Neuronal stem cell (in vitro differentiated cells): ENCODE measurements at regions not wholly inside any gene's neighbourhood (a gene's known extent, or its start where the extent isn't known, plus 50 kb on each side); places are given as distances from the start of the nearest gene placed in this dataset.

Experiments used
- DNase-seq: peaks from one replicate; pipeline ENCODE4 v3.0.0-alpha.2; 2013; ENCODE audit warnings: low spot score
- H2AFZ ChIP-seq: one replicate; pipeline ENCODE4 v1.6.1; 2013; ENCODE audit warnings: mild to moderate bottlenecking, low read length, inconsistent platforms
- H2AK5ac ChIP-seq: 2 replicates; pipeline ENCODE4 v1.6.1; 2013; ENCODE audit warnings: low read depth, mild to moderate bottlenecking, inconsistent platforms, low read length, moderate library complexity, mixed read lengths
- H2BK120ac ChIP-seq: 2 replicates; pipeline ENCODE4 v1.6.1; 2013; ENCODE audit warnings: low read depth, mild to moderate bottlenecking, inconsistent platforms, low read length, moderate library complexity, mixed read lengths
- H2BK12ac ChIP-seq: one replicate; pipeline ENCODE4 v1.6.1; 2013; ENCODE audit warnings: low read length, inconsistent platforms
- H2BK15ac ChIP-seq: 2 replicates; pipeline ENCODE4 v1.6.1; 2013; ENCODE audit warnings: mild to moderate bottlenecking, low read length, inconsistent platforms, mixed read lengths
- H2BK5ac ChIP-seq: one replicate; pipeline ENCODE4 v1.6.1; 2013; ENCODE audit warnings: inconsistent platforms, mild to moderate bottlenecking, low read length, moderate library complexity
- H3K14ac ChIP-seq: one replicate; pipeline ENCODE4 v1.6.1; 2013; ENCODE audit warnings: low read length, inconsistent platforms
- H3K18ac ChIP-seq: 2 replicates; pipeline ENCODE4 v1.6.1; 2013; ENCODE audit warnings: low read length, inconsistent platforms
- H3K23ac ChIP-seq: 2 replicates; pipeline ENCODE4 v1.6.1; 2013; ENCODE audit warnings: low read depth, mild to moderate bottlenecking, mixed read lengths, low read length, inconsistent platforms; ENCODE audit not compliant: poor library complexity
- H3K27ac ChIP-seq: replicated peaks from 3 replicates; pipeline ENCODE4 v1.5.1; 2013; ENCODE audit warnings: low read length, inconsistent platforms
- H3K27me3 ChIP-seq, 3 experiments: 2 replicates each; pipeline ENCODE4 v1.6.1; 2013; ENCODE audit warnings: low read length in 3 of 3, mild to moderate bottlenecking in 2 of 3, inconsistent platforms in 1 of 3, low read depth in 1 of 3, mixed read lengths in 1 of 3, moderate library complexity in 1 of 3; ENCODE audit not compliant: control insufficient read depth in 3 of 3, insufficient read depth in 3 of 3
- H3K36me3 ChIP-seq, 2 donors: replicated peaks in 1 of 2; 2 replicates each; pipeline ENCODE4 v1.6.1; 2013; ENCODE audit warnings: low read length in 2 of 2; ENCODE audit not compliant: control insufficient read depth in 2 of 2, insufficient read depth in 2 of 2
- H3K4ac ChIP-seq: 2 replicates; pipeline ENCODE4 v1.6.1; 2013; ENCODE audit warnings: inconsistent platforms, mild to moderate bottlenecking, low read length, moderate library complexity
- H3K4me1 ChIP-seq, 2 donors: 1 replicate in 1 of 2; 2 replicates in 1 of 2; pipeline ENCODE4 v1.6.1; 2013; ENCODE audit warnings: low read length in 2 of 2, low read depth in 1 of 2; ENCODE audit not compliant: control insufficient read depth in 2 of 2, insufficient read depth in 1 of 2
- H3K4me2 ChIP-seq: one replicate; pipeline ENCODE4 v1.6.1; 2013; ENCODE audit warnings: mild to moderate bottlenecking, low read length, inconsistent platforms; ENCODE audit not compliant: insufficient read depth, poor library complexity, severe bottlenecking
- H3K4me3 ChIP-seq, 2 donors: 2 replicates each; pipeline ENCODE4 v1.5.1; 2013; ENCODE audit warnings: low read length in 2 of 2, mild to moderate bottlenecking in 2 of 2, inconsistent platforms in 1 of 2, moderate library complexity in 1 of 2
- H3K79me1 ChIP-seq: one replicate; pipeline ENCODE4 v1.6.1; 2013; ENCODE audit warnings: low read depth, mild to moderate bottlenecking, inconsistent platforms, low read length, moderate library complexity
- H3K9ac ChIP-seq: one replicate; pipeline ENCODE4 v1.6.1; 2013; ENCODE audit warnings: mild to moderate bottlenecking, low read depth, low read length, inconsistent platforms; ENCODE audit not compliant: poor library complexity
- H3K9me3 ChIP-seq, 2 donors: replicated peaks in 1 of 2; 2 replicates each; pipeline versions ENCODE3 to v1.6.1; 2013; ENCODE audit warnings: low read length in 2 of 2, mild to moderate bottlenecking in 2 of 2, inconsistent platforms in 1 of 2, low read depth in 1 of 2, mixed read lengths in 1 of 2, moderate library complexity in 1 of 2; ENCODE audit not compliant: control insufficient read depth in 2 of 2, insufficient read depth in 1 of 2
- H4K8ac ChIP-seq: one replicate; pipeline ENCODE4 v1.6.1; 2013; ENCODE audit warnings: low read depth, mild to moderate bottlenecking, inconsistent platforms, low read length, moderate library complexity
- H4K91ac ChIP-seq: one replicate; pipeline ENCODE4 v1.6.1; 2013; ENCODE audit warnings: low read length, low read depth, mild to moderate bottlenecking, inconsistent platforms; ENCODE audit not compliant: poor library complexity
- WGBS, 2 donors: extraction: QIAGEN DNeasy Blood & Tissue Kit; methylation state at CpG; one replicate each; pipeline ENCODE4 v1.1.7; 2013; ENCODE audit warnings: missing lambda C conversion rate in 2 of 2, mixed read lengths in 1 of 2; ENCODE audit not compliant: insufficient read length in 2 of 2, insufficient replicate concordance in 1 of 2; ENCODE audit errors: extremely low coverage in 2 of 2; 5-methylcytosine and 5-hydroxymethylcytosine counted together

- Histone ChIP-seq H3K18ac (no peak overlapping the region), H3K23ac (no peak overlapping the region), H4K8ac (no peak overlapping the region), H4K91ac (no peak overlapping the region), H3K79me1 (no peaks in the 10 kb centered on the region), H2BK120ac (no peak overlapping the region), H3K27ac (no peak overlapping the region), H3K4me3 (no peak overlapping the region), H2AK5ac (no peak overlapping the region), H3K36me3 (no peaks in the 10 kb centered on the region), H3K14ac (no peak overlapping the region), H2AFZ (no peak overlapping the region), H3K4me2 (no peak overlapping the region), H3K9ac (no peak overlapping the region), H2BK5ac (no peak overlapping the region), H3K4ac (no peak overlapping the region), H3K4me1 (no peaks in the 10 kb centered on the region), H2BK12ac (no peak overlapping the region), H3K9me3 (no peaks in the 10 kb centered on the region), H3K27me3 (no peaks in the 10 kb centered on the region), H2BK15ac (no peak overlapping the region)
- no CpG with 5 or more reads among the region's 2 CpGs for WGBS, 2 donors
- no peak for DNase-seq
Measured at GRCh38 chr20:12395760-12396159, 478.1 kb downstream of the BTBD3 start.

- Histone ChIP-seq H3K23ac (no peak overlapping the region), H3K36me3 (no peaks in the 10 kb centered on the region), H3K4ac (no peak overlapping the region), H3K14ac (no peak overlapping the region), H3K4me1 (no peaks in the 10 kb centered on the region), H3K9me3 (no peaks in the 10 kb centered on the region), H3K4me3 (no peak overlapping the region), H3K27me3 (no peaks in the 10 kb centered on the region), H3K79me1 (no peaks in the 10 kb centered on the region), H3K27ac (no peak overlapping the region), H2AFZ (no peak overlapping the region), H2AK5ac (no peak overlapping the region), H4K8ac (no peak overlapping the region), H2BK15ac (no peak overlapping the region), H2BK120ac (no peak overlapping the region), H2BK12ac (no peak overlapping the region), H3K4me2 (no peak overlapping the region), H4K91ac (no peak overlapping the region), H3K18ac (no peak overlapping the region), H3K9ac (no peak overlapping the region), H2BK5ac (no peak overlapping the region)
- DNase-seq, result no peak
- no CpG with 5 or more reads among the region's 4 CpGs for WGBS, 2 donors
Measured at GRCh38 chr20:12399110-12399836, 481.6 kb downstream of the BTBD3 start.

GRCh38 chr20:12404941-12405340, 487.2 kb downstream of the BTBD3 start:
- Histone ChIP-seq H3K27ac (no peak overlapping the region), H3K4me1 (no peaks in the 10 kb centered on the region), H2BK120ac (no peak overlapping the region), H2BK5ac (no peak overlapping the region), H2BK12ac (no peak overlapping the region), H3K4ac (no peak overlapping the region), H2AFZ (no peak overlapping the region), H4K91ac (no peak overlapping the region), H4K8ac (no peak overlapping the region), H3K9ac (no peak overlapping the region), H3K36me3 (no peaks in the 10 kb centered on the region), H3K27me3 (no peaks in the 10 kb centered on the region), H3K23ac (no peak overlapping the region), H3K14ac (no peak overlapping the region), H3K4me2 (no peak overlapping the region), H2BK15ac (no peak overlapping the region), H2AK5ac (no peak overlapping the region), H3K4me3 (no peak overlapping the region), H3K18ac (no peak overlapping the region), H3K9me3 (no peaks in the 10 kb centered on the region), H3K79me1 (no peaks in the 10 kb centered on the region)
- DNase-seq, result no peak

- Histone ChIP-seq H2AFZ (no peak overlapping the region), H3K27ac (no peak overlapping the region), H2BK5ac (no peak overlapping the region), H3K79me1 (no peaks in the 10 kb centered on the region), H3K4ac (no peak overlapping the region), H3K14ac (no peak overlapping the region), H3K9ac (no peak overlapping the region), H2BK15ac (no peak overlapping the region), H3K18ac (no peak overlapping the region), H3K4me2 (no peak overlapping the region), H3K4me3 (no peak overlapping the region), H4K8ac (no peak overlapping the region), H4K91ac (no peak overlapping the region), H2AK5ac (no peak overlapping the region), H3K36me3 (no peaks in the 10 kb centered on the region), H3K23ac (no peak overlapping the region), H2BK120ac (no peak overlapping the region), H3K27me3 (no peaks in the 10 kb centered on the region), H3K9me3 (no peaks in the 10 kb centered on the region), H2BK12ac (no peak overlapping the region), H3K4me1 (no peaks in the 10 kb centered on the region)
- no peak for DNase-seq
Measured at GRCh38 chr20:12406978-12407377, 489.3 kb downstream of the BTBD3 start.
